IMR-90 (cell line): ENCODE measurements at regions not wholly inside any gene's neighbourhood (a gene's known extent, or its start where the extent isn't known, plus 50 kb on each side); places are given as distances from the start of the nearest gene placed in this dataset.

Source experiments
- BHLHE40 ChIP-seq: fragments of 150-350 bp; IDR thresholded peaks from 2 replicates; pipeline ENCODE4 v1.6.1; 2016; ENCODE audit warnings: mild to moderate bottlenecking, low read depth, low read length
- CEBPB ChIP-seq: IDR thresholded peaks from 2 replicates; pipeline ENCODE4 v1.6.1; 2012; ENCODE audit warnings: low read depth, low read length, improper control_type of control experiment
- CHD1 ChIP-seq: IDR thresholded peaks from 2 replicates; pipeline ENCODE4 v1.6.1; 2012; ENCODE audit warnings: low read depth, low read length, improper control_type of control experiment
- CTCF ChIP-seq: conservative IDR thresholded peaks from 2 replicates; pipeline ENCODE4 v1.5.1; 2012; ENCODE audit warnings: mild to moderate bottlenecking, low read depth, low read length, improper control_type of control experiment
- MAFK ChIP-seq: IDR thresholded peaks from 2 replicates; pipeline ENCODE4 v1.6.1; 2012; ENCODE audit warnings: low read depth, low read length, improper control_type of control experiment
- MAZ ChIP-seq: IDR thresholded peaks from 2 replicates; pipeline ENCODE4 v1.6.1; 2012; ENCODE audit warnings: low read depth, mild to moderate bottlenecking, low read length, improper control_type of control experiment, moderate library complexity, borderline replicate concordance
- MXI1 ChIP-seq: IDR thresholded peaks from 2 replicates; pipeline ENCODE4 v1.6.1; 2012; ENCODE audit warnings: low read depth, mild to moderate bottlenecking, low read length, moderate library complexity, borderline replicate concordance
- POLR2A ChIP-seq: IDR thresholded peaks from 2 replicates; pipeline ENCODE4 v1.6.1; 2012; ENCODE audit warnings: mild to moderate bottlenecking, low read depth, low read length
- RAD21 ChIP-seq: IDR thresholded peaks from 2 replicates; pipeline ENCODE4 v1.6.1; 2012; ENCODE audit warnings: low read length, improper control_type of control experiment
- RCOR1 ChIP-seq: IDR thresholded peaks from 2 replicates; pipeline ENCODE4 v1.6.1; 2012; ENCODE audit warnings: mild to moderate bottlenecking, low read length, improper control_type of control experiment; ENCODE audit not compliant: insufficient replicate concordance
- RFX5 ChIP-seq: IDR thresholded peaks from 2 replicates; pipeline ENCODE4 v1.8.0; 2012; ENCODE audit warnings: low read depth, mild to moderate bottlenecking, low read length, moderate library complexity
- SMC3 ChIP-seq: fragments of 150-350 bp; IDR thresholded peaks from 2 replicates; pipeline ENCODE4 v1.6.1; 2016; ENCODE audit warnings: low read depth, mild to moderate bottlenecking, antibody characterized with exemption, low read length, moderate library complexity
- USF2 ChIP-seq: fragments of 150-350 bp; IDR thresholded peaks from 2 replicates; pipeline ENCODE4 v1.6.1; 2017; ENCODE audit warnings: mild to moderate bottlenecking, antibody characterized with exemption, low read length, low read depth

- TF ChIP-seq POLR2A = no peak
- no peak for TF ChIP-seq RAD21
- TF ChIP-seq CHD1 = no peak
- TF ChIP-seq CTCF = no peak
- TF ChIP-seq SMC3 = no peak
- TF ChIP-seq MAFK = no peak
- no peak for TF ChIP-seq MAZ
- TF ChIP-seq CEBPB = no peak
- TF ChIP-seq MXI1 = no peak
- TF ChIP-seq BHLHE40 = no peak
- no peak for TF ChIP-seq USF2
- no peak for TF ChIP-seq RCOR1
- no peak for TF ChIP-seq RFX5
These were observed 605.6 kb downstream of the SOX6 start for GRCh38 chr11:15750535-15751308.
